Activated naive CD8-positive, alpha-beta T cell treated with anti-CD3 and anti-CD28 coated beads for 36 hours (primary cell): ENCODE measurements at regions not wholly inside any gene's neighbourhood (a gene's known extent, or its start where the extent isn't known, plus 50 kb on each side); places are given as distances from the start of the nearest gene placed in this dataset.

Experiments
- DNase-seq: peaks from one replicate; pipeline ENCODE4 v3.0.0; 2021
- H3K27ac Mint-ChIP-seq: one replicate; pipeline ENCODE4 v1.8.0; 2022; ENCODE audit warnings: mild to moderate bottlenecking, moderate library complexity, mixed read lengths
- H3K27me3 Mint-ChIP-seq: one replicate; pipeline ENCODE4 v1.8.0; 2022; ENCODE audit warnings: mild to moderate bottlenecking, mixed read lengths
- H3K36me3 Mint-ChIP-seq: one replicate; pipeline ENCODE4 v1.8.0; 2021; ENCODE audit warnings: mild to moderate bottlenecking, mixed read lengths
- H3K4me1 Mint-ChIP-seq: one replicate; pipeline ENCODE4 v1.8.0; 2021; ENCODE audit warnings: mixed read lengths
- H3K4me3 Mint-ChIP-seq: one replicate; pipeline ENCODE4 v1.8.0; 2022; ENCODE audit warnings: mild to moderate bottlenecking, moderate library complexity, mixed read lengths
- H3K9me3 Mint-ChIP-seq: one replicate; pipeline ENCODE4 v1.8.0; 2022; ENCODE audit warnings: mixed read lengths

DNA sequence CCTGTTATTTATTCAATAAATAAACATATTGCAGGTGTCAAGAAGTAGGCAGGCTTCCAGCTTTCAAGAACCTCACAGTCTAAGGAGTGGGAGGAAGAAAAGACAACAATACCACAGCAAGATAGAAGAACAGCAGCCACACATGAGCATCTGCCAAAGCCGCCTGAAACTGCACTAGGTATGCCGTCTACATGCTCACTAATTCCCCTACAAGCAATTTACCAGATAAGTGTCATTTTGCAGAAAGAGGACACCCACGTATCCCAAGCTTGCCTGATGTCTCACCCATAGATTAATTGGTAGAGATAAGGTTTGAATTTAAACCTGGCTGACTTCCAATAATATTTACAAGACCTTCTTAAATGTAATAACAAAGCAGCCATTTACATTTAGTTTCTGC lies 439.4 kb upstream of the CPEB2 start:
- no peak overlapping the region for H3K4me3 Mint-ChIP-seq
- peaks cover 15% of the 10 kb centered on the region for H3K27me3 Mint-ChIP-seq
- no peak overlapping the region for H3K27ac Mint-ChIP-seq
- H3K9me3 Mint-ChIP-seq: peaks cover 1% of the 10 kb centered on the region
- no peaks in the 10 kb centered on the region for H3K36me3 Mint-ChIP-seq
- no peak for DNase-seq
- H3K4me1 Mint-ChIP-seq: no peaks in the 10 kb centered on the region

GRCh38 chr4:14564281-14564680 lies 438.0 kb upstream of the CPEB2 start:
- Mint-ChIP-seq H3K4me3 (no peak overlapping the region), H3K27me3 (peaks cover 15% of the 10 kb centered on the region), H3K9me3 (peaks cover 1% of the 10 kb centered on the region), H3K4me1 (no peaks in the 10 kb centered on the region), H3K27ac (no peak overlapping the region), H3K36me3 (no peaks in the 10 kb centered on the region)
- no peak for DNase-seq

DNA sequence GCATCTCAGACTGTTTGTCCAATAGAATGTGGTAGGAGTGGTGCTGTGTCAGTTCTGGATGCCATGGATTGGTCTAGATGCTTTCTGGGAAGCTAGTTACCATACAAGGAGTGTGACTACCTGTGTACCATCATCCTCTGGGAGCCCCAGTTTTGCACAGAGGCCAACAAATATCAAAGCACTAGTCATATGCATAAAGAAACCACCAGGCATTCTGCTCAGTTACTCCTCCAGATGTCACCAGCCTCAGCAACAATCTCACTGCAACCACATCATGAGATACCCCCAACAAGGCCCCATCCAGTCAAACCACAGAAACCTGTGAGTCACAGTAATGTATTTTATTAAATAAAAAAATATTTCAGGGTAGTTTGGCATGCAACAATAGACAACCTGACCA lies 435.8 kb upstream of the CPEB2 start:
- Mint-ChIP-seq H3K9me3 (peaks cover 1% of the 10 kb centered on the region), H3K36me3 (no peaks in the 10 kb centered on the region), H3K27me3 (peaks cover 15% of the 10 kb centered on the region), H3K4me1 (no peaks in the 10 kb centered on the region), H3K27ac (no peak overlapping the region), H3K4me3 (no peak overlapping the region)
- DNase-seq: peak; percentile 14

DNA sequence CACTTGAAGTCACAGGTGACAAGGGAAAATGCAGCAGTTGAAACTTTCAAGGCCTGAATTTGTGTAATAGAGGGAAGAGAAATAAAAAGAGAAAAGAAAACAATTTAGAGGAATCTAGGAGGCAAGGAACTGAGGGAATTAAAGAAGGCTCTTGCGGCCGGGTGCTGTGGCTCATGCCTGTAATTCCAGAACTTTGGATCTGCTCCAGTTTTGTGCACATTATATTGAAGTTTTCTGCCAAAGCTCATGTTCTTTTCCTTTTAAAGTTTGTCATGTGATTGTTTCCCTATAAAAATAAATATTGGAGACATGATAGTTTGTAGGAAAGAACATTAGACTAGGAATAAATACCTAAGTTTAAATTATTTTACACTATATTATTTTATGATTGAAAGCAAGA lies 433.9 kb upstream of the CPEB2 start:
- Mint-ChIP-seq H3K4me1 (no peaks in the 10 kb centered on the region), H3K9me3 (peaks cover 1% of the 10 kb centered on the region), H3K27ac (no peak overlapping the region), H3K27me3 (peaks cover 10% of the 10 kb centered on the region), H3K4me3 (no peak overlapping the region), H3K36me3 (no peaks in the 10 kb centered on the region)
- DNase-seq: no peak

DNA sequence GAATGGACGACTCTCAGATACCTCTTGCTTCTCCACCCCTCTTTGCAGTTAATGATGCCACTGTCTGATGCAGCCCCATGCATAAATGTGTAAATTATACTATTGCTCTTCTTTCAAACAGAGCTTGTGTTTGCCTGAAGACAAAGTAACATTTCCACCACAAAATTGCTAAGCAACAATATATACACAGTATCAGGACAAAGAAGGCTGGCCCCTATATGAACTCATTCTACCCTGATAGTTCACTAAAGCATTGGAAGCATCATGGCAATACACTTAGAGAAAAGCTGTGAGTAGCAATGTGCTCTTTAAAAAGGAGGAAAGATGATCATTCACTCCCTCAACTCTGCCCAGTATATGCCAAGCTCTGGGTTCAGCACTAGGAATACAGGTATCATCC lies 427.0 kb upstream of the CPEB2 start:
- H3K27me3 Mint-ChIP-seq: peaks cover 7% of the 10 kb centered on the region
- no peak overlapping the region for H3K27ac Mint-ChIP-seq
- DNase-seq: no peak
- no peaks in the 10 kb centered on the region for H3K4me1 Mint-ChIP-seq
- no peak overlapping the region for H3K4me3 Mint-ChIP-seq
- no peaks in the 10 kb centered on the region for H3K9me3 Mint-ChIP-seq
- no peaks in the 10 kb centered on the region for H3K36me3 Mint-ChIP-seq

- no peak overlapping the region for H3K27ac Mint-ChIP-seq
- no peaks in the 10 kb centered on the region for H3K36me3 Mint-ChIP-seq
- H3K9me3 Mint-ChIP-seq: no peaks in the 10 kb centered on the region
- H3K4me3 Mint-ChIP-seq: no peak overlapping the region
- H3K4me1 Mint-ChIP-seq: no peaks in the 10 kb centered on the region
- DNase-seq: no peak
- peaks cover 7% of the 10 kb centered on the region for H3K27me3 Mint-ChIP-seq
These were observed 426.4 kb upstream of the CPEB2 start for GRCh38 chr4:14575919-14576318.

GRCh38 chr4:14580061-14580460 lies 422.2 kb upstream of the CPEB2 start:
- no peak overlapping the region for H3K4me3 Mint-ChIP-seq

DNA sequence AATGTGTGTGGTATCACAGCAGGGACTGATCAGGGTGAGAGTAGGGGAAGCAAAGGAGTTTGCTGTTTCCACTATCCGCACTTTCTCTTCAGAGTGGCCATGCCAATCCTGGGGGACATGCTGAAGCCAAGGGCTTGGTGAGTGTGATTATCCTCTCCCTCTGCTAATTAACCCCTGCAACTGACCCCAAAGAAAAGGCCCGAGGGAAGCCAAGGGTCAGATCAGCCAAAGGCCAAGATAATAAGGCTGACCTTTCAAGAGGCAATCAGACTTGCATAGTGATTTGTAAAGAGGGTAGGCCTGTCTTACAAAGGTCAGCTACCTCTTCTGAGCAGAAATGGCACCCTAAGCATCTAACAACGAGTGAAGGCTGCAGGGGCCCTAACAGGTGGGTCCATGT lies 420.5 kb upstream of the CPEB2 start:
- Mint-ChIP-seq H3K27me3 (peaks cover 10% of the 10 kb centered on the region), H3K4me1 (no peaks in the 10 kb centered on the region), H3K4me3 (no peak overlapping the region), H3K9me3 (peaks cover 3% of the 10 kb centered on the region), H3K36me3 (no peaks in the 10 kb centered on the region), H3K27ac (no peak overlapping the region)
- no peak for DNase-seq

More at GRCh38 chr4:14580061-14580460, 422.2 kb upstream of the CPEB2 start:
- Mint-ChIP-seq H3K27me3 (peaks cover 7% of the 10 kb centered on the region), H3K4me1 (no peaks in the 10 kb centered on the region), H3K9me3 (no peaks in the 10 kb centered on the region), H3K27ac (no peak overlapping the region), H3K36me3 (no peaks in the 10 kb centered on the region)
- no peak for DNase-seq

DNA sequence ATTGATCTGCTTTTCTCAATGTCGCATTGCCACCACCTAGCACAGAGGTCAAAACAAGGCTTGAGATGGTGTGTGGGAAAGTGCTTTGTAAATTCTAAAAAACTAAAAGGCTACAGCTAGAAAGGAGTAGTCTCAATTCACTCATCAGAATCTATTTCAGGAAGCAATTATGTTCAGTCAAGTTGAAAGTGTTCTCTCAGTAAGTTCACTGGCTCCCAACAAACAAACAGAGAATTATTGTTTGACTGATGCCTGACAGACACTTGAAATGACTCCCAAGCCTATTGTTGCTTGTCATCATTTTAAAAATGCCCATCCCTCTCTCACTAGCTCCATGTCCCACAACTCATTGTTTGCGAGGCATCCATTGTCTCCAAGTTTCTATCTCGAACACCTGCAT lies 419.6 kb upstream of the CPEB2 start:
- H3K4me1 Mint-ChIP-seq: no peaks in the 10 kb centered on the region

GRCh38 chr4:14583331-14583730 lies 418.9 kb upstream of the CPEB2 start:
- Mint-ChIP-seq H3K9me3 (peaks cover 3% of the 10 kb centered on the region), H3K27me3 (peaks cover 10% of the 10 kb centered on the region), H3K4me3 (no peak overlapping the region), H3K4me1 (no peaks in the 10 kb centered on the region), H3K27ac (no peak overlapping the region), H3K36me3 (no peaks in the 10 kb centered on the region)
- no peak for DNase-seq

More for the DNA sequence above, 419.6 kb upstream of the CPEB2 start:
- H3K36me3 Mint-ChIP-seq: no peaks in the 10 kb centered on the region
- H3K27ac Mint-ChIP-seq: no peak overlapping the region
- H3K9me3 Mint-ChIP-seq: peaks cover 3% of the 10 kb centered on the region
- peaks cover 10% of the 10 kb centered on the region for H3K27me3 Mint-ChIP-seq
- no peak overlapping the region for H3K4me3 Mint-ChIP-seq
- no peak for DNase-seq

- no peak overlapping the region for H3K4me3 Mint-ChIP-seq
- peaks cover 3% of the 10 kb centered on the region for H3K9me3 Mint-ChIP-seq
These were observed 418.5 kb upstream of the CPEB2 start for GRCh38 chr4:14583752-14584151.

GRCh38 chr4:14592950-14593349 lies 409.3 kb upstream of the CPEB2 start:
- Mint-ChIP-seq H3K36me3 (no peaks in the 10 kb centered on the region), H3K4me3 (no peak overlapping the region), H3K9me3 (no peaks in the 10 kb centered on the region), H3K27ac (no peak overlapping the region), H3K4me1 (no peaks in the 10 kb centered on the region), H3K27me3 (no peaks in the 10 kb centered on the region)
- no peak for DNase-seq

More at GRCh38 chr4:14583752-14584151, 418.5 kb upstream of the CPEB2 start:
- Mint-ChIP-seq H3K27me3 (peaks cover 7% of the 10 kb centered on the region), H3K27ac (no peak overlapping the region), H3K4me1 (no peaks in the 10 kb centered on the region), H3K36me3 (no peaks in the 10 kb centered on the region)
- DNase-seq: no peak

DNA sequence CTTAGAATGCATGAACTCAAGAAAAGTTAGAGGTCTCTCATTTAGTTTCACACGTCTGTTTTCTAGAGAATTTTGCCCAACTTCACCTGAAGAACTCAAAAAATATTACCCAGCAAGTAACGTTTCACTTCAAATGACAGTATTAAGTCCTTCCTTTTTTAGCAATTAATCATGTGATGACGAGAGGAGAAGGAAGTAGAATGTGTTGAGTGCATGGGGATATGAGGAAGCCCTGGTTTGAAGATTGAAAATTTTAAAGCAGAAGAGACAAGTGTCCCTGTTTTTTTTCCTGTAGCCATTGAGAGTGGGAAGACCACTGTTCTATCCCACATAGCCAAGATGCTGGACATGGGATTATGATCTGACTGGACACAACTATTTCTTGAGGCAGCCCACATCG lies 406.3 kb upstream of the CPEB2 start:
- Mint-ChIP-seq H3K9me3 (no peaks in the 10 kb centered on the region), H3K4me3 (no peak overlapping the region), H3K27me3 (peaks cover 2% of the 10 kb centered on the region), H3K36me3 (no peaks in the 10 kb centered on the region), H3K27ac (no peak overlapping the region), H3K4me1 (no peaks in the 10 kb centered on the region)
- DNase-seq: no peak

DNA sequence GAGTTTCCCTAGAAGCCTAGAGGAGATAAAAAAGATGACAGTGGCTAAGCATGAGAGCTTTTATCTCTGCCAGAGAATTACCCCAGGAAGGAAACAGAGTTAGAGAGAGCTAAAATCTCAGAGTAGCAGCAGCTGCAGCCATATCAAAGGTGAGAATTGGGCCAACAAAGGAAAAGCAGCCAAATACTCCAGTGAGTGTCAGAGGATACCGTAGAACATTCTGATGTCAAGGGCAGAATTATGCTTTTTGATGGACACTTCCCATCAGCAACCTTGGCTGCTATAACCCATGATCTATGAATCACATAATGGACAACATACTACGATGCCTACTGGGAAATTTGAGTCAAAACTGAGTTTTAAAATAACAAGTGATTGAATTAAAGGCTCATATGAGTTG lies 405.8 kb upstream of the CPEB2 start:
- no peaks in the 10 kb centered on the region for H3K4me1 Mint-ChIP-seq
- no peaks in the 10 kb centered on the region for H3K36me3 Mint-ChIP-seq
- no peak for DNase-seq
- H3K4me3 Mint-ChIP-seq: no peak overlapping the region
- peaks cover 4% of the 10 kb centered on the region for H3K27me3 Mint-ChIP-seq
- H3K9me3 Mint-ChIP-seq: no peaks in the 10 kb centered on the region
- no peak overlapping the region for H3K27ac Mint-ChIP-seq

DNA sequence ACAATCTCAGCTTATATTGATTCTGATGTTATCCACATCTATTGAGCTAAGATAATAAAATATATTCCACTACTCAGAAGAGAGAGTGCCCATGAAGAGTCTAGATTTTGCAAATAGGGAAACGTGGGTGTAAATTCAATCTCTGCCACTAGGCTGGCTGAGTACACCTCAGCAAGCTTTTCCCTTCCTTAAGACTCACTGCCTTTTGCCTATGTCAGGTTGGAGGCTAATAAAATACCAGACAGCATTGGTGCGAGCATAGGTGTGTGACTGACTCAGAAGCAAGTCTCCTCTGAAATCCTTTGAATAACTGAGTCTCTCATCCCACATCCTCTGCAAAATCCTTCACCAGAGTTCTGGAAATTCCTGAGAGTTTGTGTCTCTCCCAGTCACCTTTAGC lies 405.4 kb upstream of the CPEB2 start:
- Mint-ChIP-seq H3K9me3 (no peaks in the 10 kb centered on the region), H3K4me3 (no peak overlapping the region), H3K27ac (no peak overlapping the region), H3K27me3 (peaks cover 4% of the 10 kb centered on the region), H3K4me1 (no peaks in the 10 kb centered on the region), H3K36me3 (no peaks in the 10 kb centered on the region)
- DNase-seq: no peak

DNA sequence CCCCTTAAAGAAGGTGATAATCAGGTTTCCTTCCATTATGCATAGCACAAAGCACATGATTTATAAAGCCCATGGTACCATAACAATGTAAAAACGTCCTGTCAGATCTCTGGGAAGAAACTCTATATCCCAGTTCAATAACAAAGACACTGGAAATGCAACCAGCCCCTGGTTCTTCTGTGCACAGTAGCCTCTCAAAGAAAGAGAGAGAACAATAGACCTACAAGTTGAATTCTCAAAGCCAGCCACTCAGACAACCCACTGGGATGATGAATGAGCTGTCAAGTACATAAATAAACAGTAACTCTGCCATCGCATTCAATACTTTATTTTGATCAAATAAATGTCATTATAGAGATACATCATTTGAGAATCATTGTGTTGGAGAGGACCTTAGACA lies 400.1 kb upstream of the CPEB2 start:
- H3K9me3 Mint-ChIP-seq: no peaks in the 10 kb centered on the region
- no peak overlapping the region for H3K27ac Mint-ChIP-seq

DNA sequence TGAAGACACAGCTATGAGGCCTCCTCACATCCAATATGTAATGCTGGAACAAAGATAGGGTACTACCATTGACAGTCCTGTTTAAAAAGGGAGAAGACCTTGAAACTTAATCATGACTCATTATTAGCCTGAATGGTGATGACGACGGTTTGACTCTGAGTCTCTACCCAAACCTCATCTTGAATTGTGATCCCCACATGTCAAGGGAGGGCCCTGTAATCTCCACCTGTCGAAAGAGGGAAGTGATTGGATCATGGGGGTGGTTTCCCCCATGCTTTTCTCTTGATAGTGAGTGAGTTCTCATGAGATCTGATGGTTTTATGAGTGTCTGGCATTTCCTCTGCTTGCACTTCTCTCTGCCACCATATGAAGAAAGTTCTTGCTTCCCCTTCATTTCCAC lies 395.3 kb upstream of the CPEB2 start:
- Mint-ChIP-seq H3K27ac (no peak overlapping the region), H3K9me3 (no peaks in the 10 kb centered on the region), H3K36me3 (no peaks in the 10 kb centered on the region), H3K4me1 (no peaks in the 10 kb centered on the region), H3K4me3 (no peak overlapping the region), H3K27me3 (peaks cover 14% of the 10 kb centered on the region)
- no peak for DNase-seq

More for the DNA sequence above, 400.1 kb upstream of the CPEB2 start:
- H3K4me1 Mint-ChIP-seq: no peaks in the 10 kb centered on the region
- no peak overlapping the region for H3K4me3 Mint-ChIP-seq
- peaks cover 11% of the 10 kb centered on the region for H3K27me3 Mint-ChIP-seq
- no peaks in the 10 kb centered on the region for H3K36me3 Mint-ChIP-seq
- no peak for DNase-seq
